H1 (cell line): ENCODE measurements at regions not wholly inside any gene's neighbourhood (a gene's known extent, or its start where the extent isn't known, plus 50 kb on each side); places are given as distances from the start of the nearest gene placed in this dataset.

Source experiments
- CTCF ChIA-PET: fragments of 300-600 bp; sonication (Branson Sonifier 250); formaldehyde crosslinking; loops from one replicate; lab custom pipeline; 2021; ENCODE audit not compliant: partially characterized antibody; lab: Charles Lee
- POLR2A ChIA-PET: fragments of 300-600 bp; sonication (Branson Sonifier 250); formaldehyde crosslinking; loops from one replicate; lab custom pipeline; 2021; ENCODE audit warnings: inconsistent platforms; ENCODE audit not compliant: partially characterized antibody; lab: Charles Lee
- DNase-seq, 2 experiments: peaks; one replicate each; pipeline versions ENCODE4 v3.0.0 to v3.0.0-alpha.2; 2010 to 2022; ENCODE audit warnings: low spot score in 2 of 2, low read depth in 1 of 2, mixed read lengths in 1 of 2
- FAIRE-seq: peaks from 2 replicates; lab custom pipeline; 2011; peaks lifted over from hg19 to GRCh38; lab: Jason Lieb, UNC
- H2AFZ ChIP-seq: 2 replicates; pipeline ENCODE4 v1.8.1; 2012; ENCODE audit warnings: low read length, inconsistent platforms
- H2AK5ac ChIP-seq: 2 replicates; pipeline ENCODE4 v1.6.1; 2013; ENCODE audit warnings: low read depth, low read length
- H2BK120ac ChIP-seq: replicated peaks from 2 replicates; pipeline ENCODE3; 2013; ENCODE audit warnings: low read depth, low read length, inconsistent platforms
- H2BK12ac ChIP-seq: 2 replicates; pipeline ENCODE4 v1.6.1; 2013; ENCODE audit warnings: low read depth, low read length
- H2BK15ac ChIP-seq: 2 replicates; pipeline ENCODE4 v1.6.1; 2013; ENCODE audit warnings: low read length
- H2BK20ac ChIP-seq: 2 replicates; pipeline ENCODE4 v1.6.1; 2013; ENCODE audit warnings: low read length
- H2BK5ac ChIP-seq: 2 replicates; pipeline ENCODE4 v1.6.1; 2013; ENCODE audit warnings: low read depth, low read length
- H3K14ac ChIP-seq: 2 replicates; pipeline ENCODE4 v1.6.1; 2013; ENCODE audit warnings: inconsistent platforms; ENCODE audit not compliant: insufficient read length
- H3K18ac ChIP-seq: 2 replicates; pipeline ENCODE4 v1.6.1; 2013; ENCODE audit warnings: low read length; ENCODE audit errors: extremely low read depth
- H3K23ac ChIP-seq: 2 replicates; pipeline ENCODE4 v1.6.1; 2013; ENCODE audit warnings: inconsistent platforms; ENCODE audit not compliant: insufficient read length
- H3K23me2 ChIP-seq: 2 replicates; pipeline ENCODE4 v1.6.1; 2013; ENCODE audit warnings: low read depth, low read length
- H3K27ac ChIP-seq: 2 replicates; pipeline ENCODE4 v1.6.1; 2011; ENCODE audit warnings: low read depth, low read length, inconsistent platforms
- H3K27me3 ChIP-seq, 4 experiments: replicated peaks in 1 of 4; 1 replicate in 1 of 4; 2 replicates in 3 of 4; pipeline versions ENCODE4 v1.6.1 to v1.8.1; 2011 to 2013; ENCODE audit warnings: low read length in 3 of 4, mild to moderate bottlenecking in 3 of 4, inconsistent platforms in 2 of 4, mixed read lengths in 2 of 4, moderate library complexity in 1 of 4; ENCODE audit not compliant: control insufficient read depth in 3 of 4, insufficient read depth in 3 of 4; ENCODE audit errors: extremely low read depth in 1 of 4
- H3K36me3 ChIP-seq, 4 experiments: 2 replicates each; pipeline versions ENCODE4 v1.6.1 to v1.8.1; 2011 to 2013; ENCODE audit warnings: mild to moderate bottlenecking in 4 of 4, low read length in 3 of 4, moderate library complexity in 2 of 4, control low read depth in 1 of 4, inconsistent platforms in 1 of 4; ENCODE audit not compliant: insufficient read depth in 4 of 4, control insufficient read depth in 2 of 4
- H3K4ac ChIP-seq: replicated peaks from 2 replicates; pipeline ENCODE3; 2013; ENCODE audit warnings: low read length, low read depth, mixed read lengths, inconsistent platforms; ENCODE audit not compliant: insufficient read length
- H3K4me1 ChIP-seq, 4 experiments: replicated peaks in 1 of 4; 1 replicate in 1 of 4; 2 replicates in 3 of 4; pipeline versions ENCODE4 v1.6.1 to v1.8.1; 2011 to 2013; ENCODE audit warnings: low read length in 3 of 4, inconsistent platforms in 2 of 4, mixed read lengths in 1 of 4; ENCODE audit not compliant: insufficient read depth in 4 of 4, control insufficient read depth in 3 of 4
- H3K4me2 ChIP-seq, 2 experiments: 2 replicates each; pipeline versions ENCODE4 v1.6.1 to v1.8.1; 2011 to 2013; ENCODE audit warnings: low read depth in 2 of 2, low read length in 2 of 2, control low read depth in 1 of 2, inconsistent platforms in 1 of 2, mild to moderate bottlenecking in 1 of 2; ENCODE audit not compliant: insufficient read depth in 1 of 2
- H3K4me3 ChIP-seq, 4 experiments: fragments of 200-600, 300-600 bp in 1 of 4; sonication (generic), shearing (Covaris generic), sonication (Bioruptor Twin) in 1 of 4; 2 replicates each; pipeline versions ENCODE4 v1.5.1 to v1.8.1; 2011 to 2016; ENCODE audit warnings: low read length in 4 of 4, low read depth in 3 of 4, control low read depth in 2 of 4, inconsistent platforms in 2 of 4, mild to moderate bottlenecking in 2 of 4, mixed read lengths in 1 of 4, moderate library complexity in 1 of 4; ENCODE audit not compliant: insufficient read depth in 2 of 4; ENCODE audit errors: extremely low read depth in 1 of 4
- H3K56ac ChIP-seq: replicated peaks from 2 replicates; pipeline ENCODE3; 2013; ENCODE audit warnings: low read depth, mild to moderate bottlenecking, mixed read lengths, low read length, inconsistent platforms; ENCODE audit not compliant: insufficient read length
- H3K79me1 ChIP-seq: 2 replicates; pipeline ENCODE4 v1.6.1; 2013; ENCODE audit warnings: low read depth, low read length, control low read depth
- H3K79me2 ChIP-seq, 2 experiments: 2 replicates each; pipeline versions ENCODE4 v1.6.1 to v1.8.1; 2012 to 2013; ENCODE audit warnings: low read length in 2 of 2, mild to moderate bottlenecking in 2 of 2, inconsistent platforms in 1 of 2; ENCODE audit not compliant: insufficient read depth in 2 of 2, control insufficient read depth in 1 of 2
- H3K9ac ChIP-seq, 4 experiments: replicated peaks in 1 of 4; 1 replicate in 1 of 4; 2 replicates in 3 of 4; pipeline versions ENCODE4 v1.6.1 to v1.8.1; 2011 to 2013; ENCODE audit warnings: low read depth in 3 of 4, low read length in 3 of 4, control low read depth in 2 of 4, mild to moderate bottlenecking in 2 of 4, moderate library complexity in 2 of 4, inconsistent platforms in 1 of 4; ENCODE audit errors: extremely low read depth in 1 of 4
- H3K9me3 ChIP-seq, 2 experiments: 2 replicates each; pipeline versions ENCODE4 v1.6.1 to v1.8.1; 2012 to 2013; ENCODE audit warnings: mild to moderate bottlenecking in 2 of 2, moderate library complexity in 2 of 2, control low read depth in 1 of 2, inconsistent platforms in 1 of 2, low read depth in 1 of 2, low read length in 1 of 2, mixed read lengths in 1 of 2; ENCODE audit not compliant: insufficient read depth in 2 of 2
- H4K20me1 ChIP-seq, 2 experiments: replicated peaks in 1 of 2; 2 replicates each; pipeline versions ENCODE3 to v1.8.1; 2011 to 2013; ENCODE audit warnings: inconsistent platforms in 2 of 2, low read length in 2 of 2, mild to moderate bottlenecking in 1 of 2; ENCODE audit not compliant: insufficient read depth in 2 of 2, control insufficient read depth in 1 of 2
- H4K5ac ChIP-seq: 2 replicates; pipeline ENCODE4 v1.6.1; 2013; ENCODE audit warnings: low read length, low read depth, mixed read lengths, inconsistent platforms; ENCODE audit not compliant: insufficient read length
- H4K8ac ChIP-seq: 2 replicates; pipeline ENCODE4 v1.8.0; 2013; ENCODE audit warnings: mild to moderate bottlenecking, moderate library complexity, low read length, inconsistent platforms; ENCODE audit not compliant: insufficient read depth; ENCODE audit errors: extremely low read depth
- H4K91ac ChIP-seq: replicated peaks from 2 replicates; pipeline ENCODE3; 2013; ENCODE audit warnings: low read length, mixed read lengths, inconsistent platforms; ENCODE audit not compliant: insufficient read length
- BACH1 ChIP-seq: IDR thresholded peaks from 2 replicates; pipeline ENCODE4 v1.6.1; 2012; ENCODE audit warnings: low read length, improper control_type of control experiment
- CTBP2 ChIP-seq: IDR thresholded peaks from 2 replicates; pipeline ENCODE4 v1.7.0; 2011; ENCODE audit warnings: borderline replicate concordance, mild to moderate bottlenecking, moderate library complexity, mixed read lengths, low read length; ENCODE audit not compliant: insufficient read depth, insufficient read length
- JUND ChIP-seq: IDR thresholded peaks from 2 replicates; pipeline ENCODE4 v1.6.1; 2011; ENCODE audit warnings: mild to moderate bottlenecking, improper control_type of control experiment, low read length
- KDM1A ChIP-seq: fragments of 200-600, 300-600 bp; sonication (generic); IDR thresholded peaks from 2 replicates; pipeline ENCODE4 v1.7.1; 2016; ENCODE audit warnings: mild to moderate bottlenecking, low read length, borderline replicate concordance
- NANOG ChIP-seq: IDR thresholded peaks from 2 replicates; pipeline ENCODE4 v1.6.1; 2011; ENCODE audit warnings: low read length, low read depth, mild to moderate bottlenecking, inconsistent platforms; ENCODE audit not compliant: insufficient read depth, poor library complexity, severe bottlenecking
- PHF8 ChIP-seq: fragments of 200-600 bp; sonication (generic); conservative IDR thresholded peaks from 2 replicates; pipeline ENCODE4 v1.7.1; 2012; ENCODE audit warnings: low read depth, mild to moderate bottlenecking, inconsistent platforms, low read length, moderate library complexity
- POU5F1 ChIP-seq: IDR thresholded peaks from 2 replicates; pipeline ENCODE4 v1.6.1; 2011; ENCODE audit warnings: low read depth, mild to moderate bottlenecking, low read length, moderate library complexity
- RFX5 ChIP-seq: IDR thresholded peaks from 2 replicates; pipeline ENCODE4 v1.6.1; 2011; ENCODE audit warnings: low read depth, low read length, improper control_type of control experiment, borderline replicate concordance
- SAP30 ChIP-seq: fragments of 300-600 bp; sonication (generic); IDR thresholded peaks from 2 replicates; pipeline ENCODE4 v1.7.1; 2012; ENCODE audit warnings: low read length, moderate library complexity, mild to moderate bottlenecking, inconsistent platforms; ENCODE audit not compliant: insufficient read depth, insufficient replicate concordance
- TAF1 ChIP-seq: IDR thresholded peaks from 2 replicates; pipeline ENCODE4 v1.6.1; 2011; ENCODE audit warnings: mild to moderate bottlenecking, low read depth, low read length
- WGBS, 2 experiments: shearing (Covaris generic) in 1 of 2; methylation state at CpG; one replicate each; pipeline versions ENCODE4 v1.1.6 to v1.1.7; 2013 to 2015; ENCODE audit warnings: low lambda C conversion rate in 2 of 2, mixed read lengths in 2 of 2, inconsistent platforms in 1 of 2, low coverage in 1 of 2, missing lambda C conversion rate in 1 of 2; ENCODE audit not compliant: insufficient replicate concordance in 2 of 2, insufficient coverage in 1 of 2, insufficient read length in 1 of 2; ENCODE audit errors: extremely low coverage in 1 of 2, missing lambda C conversion rate in 1 of 2; 5-methylcytosine and 5-hydroxymethylcytosine counted together
- TF ChIP-seq, protein P1 (sequence below): IDR thresholded peaks from 2 replicates; pipeline ENCODE4 v1.6.1; 2012; ENCODE audit warnings: inconsistent platforms
- TF ChIP-seq, protein P2 (sequence below): IDR thresholded peaks from 2 replicates; pipeline ENCODE4 v1.6.1; 2012; ENCODE audit warnings: inconsistent platforms

DNA sequence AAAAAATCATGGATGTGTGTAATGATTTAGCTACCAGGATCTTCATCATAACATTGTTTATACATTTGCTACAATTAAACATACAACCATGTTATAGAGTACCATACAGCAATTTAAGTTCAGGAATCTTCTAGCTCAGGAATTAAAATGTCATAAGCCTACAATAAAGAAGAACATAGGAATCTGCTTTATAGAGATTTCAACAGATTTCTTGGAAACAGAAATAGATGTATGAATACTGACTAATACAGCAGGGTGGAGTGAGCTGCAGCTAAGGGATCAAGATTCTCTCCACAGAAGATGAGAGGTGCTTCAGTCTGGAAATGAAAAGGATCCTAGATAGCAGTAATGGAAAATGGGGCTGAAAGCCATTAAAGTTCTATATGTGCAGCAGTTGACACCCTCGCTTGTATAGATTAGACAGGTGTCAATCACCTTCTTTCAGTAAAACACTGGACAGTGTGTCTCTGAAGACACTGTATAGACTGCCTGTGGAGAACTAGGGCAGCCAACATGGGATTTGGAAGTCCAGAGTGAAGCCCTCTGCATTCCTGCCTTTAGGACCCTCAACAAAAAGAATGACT lies 73.9 kb downstream of the DNTTIP2 start:
- no peak overlapping the region for H2AK5ac ChIP-seq
- H3K56ac ChIP-seq, result no peak overlapping the region
- H3K27ac ChIP-seq, result no peak overlapping the region
- DNase-seq, result no peak
- no peak overlapping the region for H3K14ac ChIP-seq
- no peak overlapping the region for H2BK20ac ChIP-seq
- H4K5ac ChIP-seq, result no peak overlapping the region
- H3K18ac ChIP-seq, result no peak overlapping the region
- H3K27me3 ChIP-seq, result no peaks in the 10 kb centered on the region
- 92% methylated on average over 1 of the region's 1 CpG; no CpG with 5 or more reads in 1 of the 2 experiments for WGBS, 2 experiments
- H3K4me2 ChIP-seq, result no peak overlapping the region
- H3K9me3 ChIP-seq, result no peaks in the 10 kb centered on the region; a peak in 1 of 4 replicates
- H2BK120ac ChIP-seq, result no peak overlapping the region
- H3K79me1 ChIP-seq, result no peaks in the 10 kb centered on the region
- no peaks in the 10 kb centered on the region for H3K79me2 ChIP-seq
- no peak overlapping the region for H3K9ac ChIP-seq
- H3K23me2 ChIP-seq, result no peaks in the 10 kb centered on the region
- CTCF ChIA-PET, result interaction anchor here (1.1 to 21.7 kb wide), 2 partner anchors 55 to 169 kb away, joined by 3 to 620 read pairs; no protein-coding TSS in a partner anchor
- no peaks in the 10 kb centered on the region for H4K20me1 ChIP-seq
- no peak overlapping the region for H2AFZ ChIP-seq
- no peak overlapping the region for H3K4ac ChIP-seq
- H4K8ac ChIP-seq, result no peak overlapping the region
- no peak overlapping the region for H3K23ac ChIP-seq
- no peak overlapping the region for H2BK15ac ChIP-seq
- POLR2A ChIA-PET, result no interaction called here
- no peak overlapping the region for H4K91ac ChIP-seq
- H2BK12ac ChIP-seq, result no peak overlapping the region
- H2BK5ac ChIP-seq, result no peak overlapping the region
- no peak for FAIRE-seq
- no peaks in the 10 kb centered on the region; a peak in 1 of 8 replicates for H3K36me3 ChIP-seq
- H3K4me3 ChIP-seq, result no peak overlapping the region
- H3K4me1 ChIP-seq, result no peaks in the 10 kb centered on the region; a peak in 1 of 7 replicates
- TF ChIP-seq RFX5, result no peak
- TF ChIP-seq, protein P1, sequence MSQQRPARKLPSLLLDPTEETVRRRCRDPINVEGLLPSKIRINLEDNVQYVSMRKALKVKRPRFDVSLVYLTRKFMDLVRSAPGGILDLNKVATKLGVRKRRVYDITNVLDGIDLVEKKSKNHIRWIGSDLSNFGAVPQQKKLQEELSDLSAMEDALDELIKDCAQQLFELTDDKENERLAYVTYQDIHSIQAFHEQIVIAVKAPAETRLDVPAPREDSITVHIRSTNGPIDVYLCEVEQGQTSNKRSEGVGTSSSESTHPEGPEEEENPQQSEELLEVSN, result no peak
- TF ChIP-seq, protein P2, sequence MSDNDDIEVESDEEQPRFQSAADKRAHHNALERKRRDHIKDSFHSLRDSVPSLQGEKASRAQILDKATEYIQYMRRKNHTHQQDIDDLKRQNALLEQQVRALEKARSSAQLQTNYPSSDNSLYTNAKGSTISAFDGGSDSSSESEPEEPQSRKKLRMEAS, result no peak
- TF ChIP-seq BACH1, result no peak
- TF ChIP-seq POU5F1, result no peak
- TF ChIP-seq KDM1A, result no peak
- no peak for TF ChIP-seq SAP30
- TF ChIP-seq PHF8, result no peak
- TF ChIP-seq CTBP2, result no peak
- TF ChIP-seq NANOG, result no peak
- TF ChIP-seq JUND, result no peak
- no peak for TF ChIP-seq TAF1
